Central memory CD4-positive, alpha-beta T cell (primary cell): ENCODE measurements at regions not wholly inside any gene's neighbourhood (a gene's known extent, or its start where the extent isn't known, plus 50 kb on each side); places are given as distances from the start of the nearest gene placed in this dataset.
"Not testable (repeated sequence)": the region's sequence is repeated elsewhere in the genome, so short reads cannot be mapped to it uniquely, and the experiment has no call there.

Experiments used
- DNase-seq: peaks from one replicate; pipeline ENCODE4 v3.0.0; 2022

DNA sequence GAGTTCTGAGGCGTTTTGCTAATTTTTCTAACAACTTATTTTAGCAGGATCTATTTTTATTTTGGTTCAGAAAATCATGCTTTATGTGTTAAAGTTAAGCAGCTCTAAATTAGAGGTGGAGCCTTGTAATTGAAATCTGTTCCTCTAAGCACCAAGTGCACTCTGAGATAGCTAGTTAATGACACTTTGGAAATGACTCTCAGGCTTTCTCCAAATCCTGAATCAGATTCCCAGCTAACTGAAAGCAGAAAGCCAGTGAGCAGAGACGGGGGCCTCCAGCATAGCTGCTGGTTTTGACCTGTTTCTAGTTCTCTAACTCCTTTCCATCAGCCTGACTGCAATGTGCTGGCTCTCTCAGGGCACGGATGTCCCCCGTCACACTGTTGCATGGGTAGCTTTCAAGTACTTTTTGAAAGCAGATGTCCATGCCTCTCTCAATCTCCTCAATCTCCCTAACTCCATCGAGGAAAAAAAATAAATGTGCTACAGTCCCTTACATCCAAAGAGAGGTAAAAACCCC, 326.5 kb downstream of the SATB2 start:
- DNase-seq, result no peak

DNA sequence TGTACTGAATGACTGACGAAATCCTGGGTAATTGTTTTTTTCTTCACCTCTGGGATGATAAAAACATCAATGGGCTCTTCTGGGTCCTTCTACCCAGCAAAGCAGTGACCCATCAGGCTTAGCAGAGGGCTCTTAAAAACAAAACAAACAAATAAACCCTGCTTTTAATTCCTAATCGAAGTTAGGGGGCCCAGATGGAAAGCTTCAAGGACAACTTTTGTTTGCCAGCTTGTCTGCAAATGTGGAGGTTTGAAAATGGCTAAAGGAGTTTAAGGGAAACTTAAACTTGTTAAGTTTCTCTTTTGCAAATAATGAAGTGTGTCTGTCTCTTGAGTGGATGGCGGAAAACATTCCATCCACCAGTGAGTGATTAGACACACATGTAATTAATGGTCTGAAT, 327.2 kb downstream of the SATB2 start:
- no peak for DNase-seq

DNA sequence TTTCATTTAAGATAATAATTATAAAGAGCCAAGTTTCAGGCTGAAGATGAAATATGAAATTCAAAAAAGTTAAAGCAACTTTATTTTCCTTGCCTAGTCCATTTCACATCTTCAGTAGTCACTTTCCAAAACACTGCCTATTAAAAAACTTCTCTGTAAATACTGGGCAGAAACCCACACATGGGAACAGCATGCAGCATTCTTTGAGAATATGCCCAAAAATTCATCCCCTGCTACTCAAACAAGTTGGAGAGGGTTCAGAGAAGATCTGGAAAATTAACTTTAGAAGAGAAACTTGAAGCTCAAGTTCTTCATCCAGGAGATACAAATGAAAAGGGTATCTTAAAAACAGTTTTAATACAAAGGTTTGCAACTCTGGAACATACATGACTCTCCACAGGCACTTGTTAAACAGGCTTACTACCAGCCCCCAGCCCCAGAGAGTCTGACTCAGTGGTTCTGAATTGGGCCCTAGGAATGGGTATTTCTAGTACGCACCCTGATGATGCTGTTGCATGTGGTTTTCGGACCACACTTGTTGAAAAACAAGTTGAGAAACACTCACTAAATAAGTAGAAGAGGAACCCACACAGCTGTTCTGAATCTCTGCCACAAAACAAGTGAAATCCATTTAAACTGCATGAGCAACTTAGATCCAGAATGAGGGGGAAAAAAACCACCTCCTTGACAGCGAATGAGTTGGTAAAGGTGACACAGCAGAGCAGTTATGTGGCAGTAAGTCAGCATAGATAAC, 329.1 kb downstream of the SATB2 start:
- no peak for DNase-seq

DNA sequence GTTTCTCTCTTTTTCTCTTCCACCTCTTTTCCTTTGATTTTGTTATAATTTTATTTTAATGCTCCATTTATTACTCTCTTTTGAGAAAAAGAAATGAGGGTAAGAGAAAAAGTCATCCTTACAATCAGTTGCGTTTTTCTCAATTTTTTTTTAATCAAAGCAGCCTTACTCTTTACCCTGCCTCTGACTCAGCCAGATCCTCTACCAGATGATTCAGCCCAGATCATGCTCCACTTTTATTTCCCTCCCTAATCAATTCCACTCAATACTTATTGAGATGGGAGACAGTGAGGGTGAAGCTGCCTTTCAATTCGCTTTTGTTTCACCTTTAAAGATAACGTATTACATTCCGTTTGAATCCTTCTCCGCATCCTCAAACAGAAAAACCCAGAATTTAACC, 337.9 kb downstream of the SATB2 start:
- no peak for DNase-seq

DNA sequence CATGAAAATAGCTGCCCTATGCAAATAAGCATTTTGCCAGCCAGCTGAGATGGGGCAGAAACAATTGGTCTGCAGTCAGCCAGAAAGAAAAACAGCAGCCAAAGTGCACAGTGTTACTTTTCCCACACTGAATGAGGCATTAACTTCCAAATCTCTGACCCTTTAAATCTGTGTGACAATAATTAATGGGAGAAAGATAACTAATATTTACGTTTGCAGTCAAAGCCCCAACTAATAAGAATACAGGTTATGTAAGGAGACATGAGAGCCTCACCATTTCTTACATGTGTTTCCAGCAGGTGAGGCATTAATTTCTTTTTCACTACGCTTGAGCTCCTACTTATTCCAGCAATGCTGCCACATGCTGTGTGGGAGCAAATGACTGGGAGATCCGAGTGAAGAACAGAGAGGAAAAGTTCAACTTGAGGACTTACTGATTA, 339.0 kb downstream of the SATB2 start:
- DNase-seq, result no peak

DNA sequence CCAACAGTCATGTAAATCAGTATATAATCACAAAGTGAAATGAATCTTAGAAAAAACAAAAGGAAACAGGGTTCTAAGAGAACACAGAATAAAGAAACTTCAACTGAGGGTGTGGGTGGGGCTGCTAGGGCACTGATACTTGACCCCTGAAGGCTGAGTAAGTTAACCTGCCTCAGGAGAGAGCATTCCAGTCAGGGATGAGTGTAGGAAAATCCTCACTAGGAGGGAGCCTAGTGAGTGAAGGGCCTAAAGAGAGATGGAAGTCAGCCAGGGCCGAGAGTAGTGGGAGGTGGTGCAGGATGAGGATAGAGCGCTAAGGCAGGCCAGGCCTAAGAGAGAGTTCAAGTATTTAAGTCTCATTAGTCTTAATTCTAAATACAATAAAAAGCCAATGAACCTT, 342.6 kb downstream of the SATB2 start:
- no peak for DNase-seq

DNA sequence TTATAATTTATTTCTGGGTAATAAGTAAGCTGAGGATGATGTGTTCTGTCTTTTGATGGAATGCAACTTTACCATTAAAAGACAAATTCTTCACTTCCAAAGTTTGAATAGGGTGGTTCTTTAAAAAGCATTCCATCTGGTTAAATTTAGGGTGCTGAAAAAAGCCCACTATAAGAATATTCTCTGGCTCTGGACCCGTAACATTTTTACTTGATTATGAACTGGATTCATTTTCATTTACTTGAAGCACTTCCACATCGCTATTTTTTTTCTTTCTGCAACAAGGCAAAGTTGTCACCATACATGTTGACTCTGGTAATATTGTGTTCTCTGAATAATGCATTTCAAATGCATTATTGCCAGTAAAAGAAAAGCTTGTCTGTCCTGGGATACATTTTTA, 344.6 kb downstream of the SATB2 start:
- no peak for DNase-seq

DNA sequence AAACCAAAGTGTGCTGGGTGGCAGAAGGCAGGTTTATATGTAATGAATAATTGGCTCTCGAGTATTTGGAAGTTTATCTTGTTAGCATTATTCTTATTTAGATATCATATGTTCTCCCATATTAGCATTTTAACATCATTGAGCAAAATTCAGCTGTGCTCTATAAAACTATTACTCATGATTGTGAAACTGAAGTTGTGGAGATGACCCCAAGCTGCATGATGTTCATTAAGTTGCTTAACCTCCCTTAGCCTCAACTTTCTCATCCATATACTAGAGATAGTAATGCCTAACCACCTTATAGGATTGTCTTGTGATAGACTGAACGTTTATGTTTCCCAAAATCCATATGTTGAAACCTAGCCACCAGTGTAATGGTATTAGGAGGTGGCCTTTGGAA, 346.3 kb downstream of the SATB2 start:
- DNase-seq, result no peak

DNA sequence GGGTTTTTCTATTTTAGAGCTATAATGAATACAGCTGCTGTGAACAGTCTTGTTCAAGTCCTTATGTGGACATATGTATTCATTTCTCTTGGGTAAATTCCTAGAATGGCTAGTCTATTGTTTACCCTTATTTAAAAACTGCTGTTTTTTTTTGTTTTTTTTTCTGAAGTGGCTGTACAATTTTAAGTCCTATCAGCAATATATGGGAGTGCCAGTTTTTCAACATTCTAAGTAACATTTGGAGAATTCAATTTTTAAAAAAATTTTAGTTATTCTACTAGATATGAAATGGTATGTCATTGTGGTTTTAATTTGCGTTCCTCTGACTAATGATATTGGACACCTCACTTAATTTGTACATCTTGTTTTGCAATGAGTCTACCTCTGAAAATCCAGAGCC, 349.7 kb downstream of the SATB2 start:
- DNase-seq, result no peak

DNA sequence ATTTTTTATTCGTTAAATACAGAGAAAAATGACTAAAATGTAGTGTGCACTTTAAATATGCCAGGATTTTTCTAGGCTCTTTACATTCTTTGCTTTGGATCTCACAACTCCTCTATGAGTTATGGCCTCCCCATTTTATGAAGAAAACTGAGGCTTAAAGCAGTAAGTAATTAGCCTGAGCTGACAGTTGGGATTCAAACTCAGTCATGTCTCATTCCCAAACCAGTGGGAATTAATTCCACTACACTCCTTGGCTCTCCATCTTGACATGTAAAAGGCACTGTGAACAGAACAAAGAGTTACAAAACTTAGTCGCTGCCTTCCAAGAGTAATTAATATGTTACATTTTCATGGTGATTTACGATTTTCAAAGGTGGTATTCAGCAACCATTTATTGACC, 351.9 kb downstream of the SATB2 start:
- no peak for DNase-seq

DNA sequence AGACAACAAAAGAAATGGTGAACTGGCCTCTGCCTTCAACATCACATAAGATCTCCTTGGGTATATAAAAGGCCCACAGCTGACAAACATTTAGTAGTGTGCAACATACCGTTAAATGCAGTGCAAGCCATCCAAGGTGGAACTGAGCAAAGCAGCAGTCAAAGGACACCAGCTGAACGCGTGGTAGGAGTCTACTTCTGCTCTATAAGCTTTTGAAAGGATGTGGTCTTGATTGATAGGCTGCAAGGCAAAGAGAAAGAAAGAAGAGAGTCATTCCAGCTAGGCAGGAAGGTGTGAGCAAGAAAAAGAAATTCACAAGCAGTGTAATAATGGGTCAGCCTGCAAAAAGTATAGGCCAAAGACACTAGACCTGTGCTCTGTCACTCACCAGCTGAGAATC, 356.3 kb downstream of the SATB2 start:
- no peak for DNase-seq

DNA sequence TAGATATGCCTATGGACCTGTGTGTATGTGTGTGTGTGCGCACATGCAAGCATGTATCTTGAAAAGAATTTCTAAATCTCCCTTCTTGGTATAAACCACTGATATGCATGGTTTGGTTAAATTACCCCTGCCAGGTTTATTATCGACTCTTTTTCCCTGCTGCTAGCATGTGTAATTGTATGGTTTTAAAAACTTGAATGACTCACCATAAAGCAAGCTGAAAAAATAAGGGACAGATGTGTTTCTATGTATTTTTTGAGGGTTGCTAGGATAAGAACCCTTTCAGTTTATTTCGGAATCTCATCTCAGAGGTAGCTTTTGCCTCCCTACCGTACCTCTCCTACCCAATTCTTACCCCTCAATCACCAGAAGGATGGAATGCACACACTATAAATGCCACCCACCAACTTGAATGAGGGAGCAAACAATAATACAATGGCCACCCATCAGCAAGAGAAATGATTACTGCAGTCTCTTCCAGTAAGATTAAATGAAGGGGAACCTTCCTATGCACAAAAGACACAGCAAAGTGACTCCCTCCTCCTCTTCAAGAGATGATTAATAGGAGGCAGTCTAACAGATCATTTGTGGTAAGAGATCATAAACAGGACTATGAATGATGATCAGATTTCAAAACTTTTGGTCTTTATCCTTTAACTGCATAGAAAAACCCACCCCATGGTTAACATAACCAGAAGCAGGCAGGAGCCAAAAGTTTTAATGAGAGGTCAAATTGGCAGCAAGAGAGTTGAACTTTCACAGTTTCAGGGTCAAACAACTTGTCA, 357.2 kb downstream of the SATB2 start:
- DNase-seq, result no peak

DNA sequence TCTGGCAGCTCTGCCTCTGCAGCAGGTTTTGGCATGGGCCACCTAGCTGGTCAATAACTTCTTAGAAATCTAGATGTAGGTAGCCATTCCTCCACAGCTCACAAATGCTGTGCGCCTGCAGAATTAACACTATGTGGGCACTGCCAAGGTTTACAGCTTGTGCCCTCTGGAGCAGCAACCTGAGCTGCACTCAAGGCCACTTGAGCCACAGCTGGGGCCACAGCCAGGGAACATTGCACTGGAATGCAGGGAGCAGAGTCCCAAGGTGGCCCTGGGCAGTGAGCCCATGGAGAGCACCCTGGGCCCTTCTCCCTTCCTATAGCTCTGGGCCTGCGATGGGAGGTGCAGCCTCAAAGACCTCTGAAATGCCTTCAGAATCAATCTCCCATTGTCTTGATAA, 365.3 kb downstream of the SATB2 start:
- no peak for DNase-seq

DNA sequence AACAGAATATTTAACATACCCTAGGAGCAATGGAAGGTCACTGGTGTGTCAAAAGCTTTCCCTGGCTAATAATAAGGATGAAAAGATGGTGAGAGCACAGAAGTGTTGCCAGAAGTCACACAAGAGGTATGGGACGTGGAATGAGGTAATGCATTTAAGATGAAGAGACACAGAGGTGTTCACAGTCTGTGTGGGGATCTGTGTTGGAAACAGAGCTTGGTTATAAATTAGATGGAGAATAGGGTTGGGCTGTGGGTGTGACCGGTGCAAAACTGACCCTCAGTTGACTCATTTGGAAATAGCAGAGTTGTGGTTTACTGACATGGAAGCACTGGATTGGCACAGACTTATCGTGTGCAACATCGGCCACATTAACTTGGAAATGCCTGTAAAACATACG, 372.5 kb downstream of the SATB2 start:
- DNase-seq, result no peak

DNA sequence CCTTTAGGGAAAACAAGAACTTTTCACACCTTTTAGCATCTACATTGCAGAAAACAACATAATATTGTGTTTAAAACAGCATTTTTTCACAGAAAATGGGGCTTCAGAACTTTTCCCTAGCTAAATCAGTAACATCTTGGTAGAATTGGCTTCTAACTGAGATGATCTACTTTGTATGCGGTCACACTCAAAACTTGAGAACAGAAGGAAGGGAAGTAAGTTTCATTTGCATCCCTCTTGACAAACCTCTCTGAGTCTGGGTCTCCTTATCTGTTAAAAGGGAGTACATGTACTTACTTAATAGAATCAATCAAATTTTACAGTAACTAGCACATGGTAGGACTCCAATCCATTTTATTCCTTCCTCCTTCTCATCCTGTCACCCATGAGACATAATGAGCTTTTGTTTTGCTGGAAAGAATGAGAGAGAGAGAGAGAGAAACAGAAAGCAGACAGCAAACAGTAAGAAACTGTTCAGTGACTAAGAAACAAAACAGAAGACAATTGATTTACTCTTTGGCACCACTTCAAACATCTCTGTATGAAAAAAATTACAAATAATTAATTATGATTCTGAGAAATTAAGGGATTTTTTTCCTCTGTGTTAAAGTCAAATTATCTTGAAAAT, 387.3 kb downstream of the SATB2 start:
- no peak for DNase-seq

DNA sequence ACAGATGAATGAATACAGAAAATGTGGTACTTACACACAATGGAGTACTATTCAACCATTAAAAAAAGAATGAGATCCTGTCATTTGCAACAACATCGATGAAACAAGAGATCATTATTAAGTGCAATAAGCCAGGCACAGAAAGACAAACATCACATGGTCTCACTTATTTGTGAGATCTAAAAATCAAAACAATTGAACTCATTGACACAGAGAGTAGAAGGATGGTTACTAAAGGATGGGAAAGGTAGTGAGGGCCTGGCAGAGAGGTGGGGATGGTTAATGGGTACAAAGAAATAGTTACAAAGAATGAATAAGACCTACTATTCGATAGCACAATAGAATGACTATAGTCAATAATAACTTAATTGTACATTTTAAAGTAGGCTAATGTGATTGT, 393.5 kb downstream of the SATB2 start:
- DNase-seq, result no peak

DNA sequence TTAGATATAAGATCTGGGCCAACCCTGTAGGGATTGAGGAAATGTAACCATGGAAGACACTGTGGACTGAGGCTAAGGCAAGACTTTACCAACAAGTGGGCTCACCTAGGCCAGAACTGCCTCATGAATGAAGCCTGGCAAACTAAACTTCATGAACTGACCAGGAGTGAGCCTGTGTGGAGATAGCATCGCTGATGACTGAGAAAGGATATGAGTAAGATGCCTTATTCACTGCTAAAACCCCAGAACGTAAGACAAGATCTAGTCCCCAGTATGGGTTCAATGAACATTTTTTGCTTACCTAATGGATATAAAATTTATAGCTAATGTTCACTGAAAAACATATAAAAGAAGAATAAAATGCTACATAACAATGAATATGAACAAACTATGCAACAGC, 399.8 kb downstream of the SATB2 start:
- DNase-seq, result no peak

DNA sequence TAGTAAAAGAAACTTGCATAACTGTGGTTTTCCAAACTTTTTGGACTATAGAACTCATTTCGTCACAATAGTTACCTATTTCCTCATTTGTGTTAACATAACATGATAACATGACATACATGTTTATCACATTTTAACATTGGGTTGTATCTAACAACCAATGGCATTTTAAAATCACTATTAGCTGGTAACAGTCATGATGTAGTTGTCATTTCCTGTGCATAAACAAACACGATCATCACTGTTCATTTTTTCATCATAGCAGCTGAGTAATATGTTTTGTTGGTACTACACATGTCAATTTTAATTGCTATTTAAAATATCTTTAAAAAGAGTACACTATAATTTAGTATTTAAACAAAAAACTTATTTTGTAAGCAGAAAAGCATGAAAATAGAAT, 402.4 kb downstream of the SATB2 start:
- no peak for DNase-seq

DNA sequence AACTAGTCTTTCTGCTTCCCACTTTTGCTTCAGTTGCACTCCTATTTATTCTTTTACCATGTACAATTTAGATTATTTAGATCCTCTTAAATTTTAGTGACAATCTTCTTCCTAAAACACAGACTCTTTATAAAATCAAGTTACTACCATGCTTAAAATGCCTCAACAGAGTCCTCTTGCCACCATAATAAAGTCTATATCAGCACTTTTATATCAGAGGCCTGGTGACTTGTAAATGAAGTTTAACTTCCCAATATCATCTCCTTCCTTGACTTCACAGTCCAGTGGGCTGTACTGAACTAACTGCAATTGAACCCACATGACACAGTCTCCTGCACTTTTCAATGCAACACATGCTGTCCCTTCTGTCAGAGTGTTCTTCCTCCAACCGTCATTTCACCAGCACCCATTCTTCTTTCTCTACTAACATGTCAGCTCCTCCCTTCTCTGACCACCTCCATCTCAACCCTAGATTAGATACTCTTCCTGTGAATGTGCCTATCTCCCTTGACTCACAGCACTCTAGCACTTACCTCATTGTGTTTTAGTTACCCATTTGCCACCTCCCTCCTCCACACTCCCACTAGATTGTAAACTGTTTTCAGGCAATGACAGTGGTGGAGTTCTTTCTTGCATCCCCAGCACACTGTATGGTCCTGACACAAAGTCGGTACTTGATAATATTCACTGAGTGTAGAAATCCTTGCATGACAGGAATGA, 414.9 kb downstream of the SATB2 start:
- no peak for DNase-seq

DNA sequence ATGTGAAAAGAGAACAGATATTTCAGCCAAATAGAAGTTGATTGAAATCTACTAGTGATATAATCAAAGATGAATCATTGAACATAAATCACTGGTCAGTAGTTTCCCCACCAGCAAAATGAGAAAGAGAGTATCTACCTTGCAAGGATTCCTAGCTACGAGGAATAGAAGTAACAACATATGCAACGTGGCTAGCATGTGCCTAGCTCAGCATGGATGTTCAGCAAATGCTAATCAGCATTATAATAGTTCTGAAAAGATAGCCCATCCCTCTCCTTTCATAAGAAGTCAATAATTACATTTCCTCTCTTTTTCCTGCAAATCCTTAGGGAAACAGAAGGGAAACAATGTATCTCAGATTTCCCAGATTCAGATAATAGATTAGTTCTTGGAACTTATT, 417.2 kb downstream of the SATB2 start:
- DNase-seq, result no peak

DNA sequence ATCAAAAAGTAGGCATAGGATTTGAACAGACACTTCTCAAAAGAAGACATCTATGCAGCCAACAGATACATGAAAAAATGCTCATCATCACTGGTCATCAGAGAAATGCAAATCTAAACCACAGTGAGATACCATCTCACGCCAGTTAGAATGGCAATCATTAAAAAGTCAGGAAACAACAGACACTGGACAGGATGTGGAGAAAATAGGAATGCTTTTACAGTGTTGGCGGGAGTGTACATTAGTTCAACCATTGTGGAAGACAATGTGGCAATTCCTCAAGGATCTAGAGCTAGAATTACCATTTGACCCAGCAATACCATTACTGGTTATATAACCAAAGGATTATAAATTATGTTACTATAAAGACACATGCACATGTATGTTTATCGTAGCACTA, 424.0 kb downstream of the SATB2 start:
- not testable (repeated sequence) for DNase-seq

DNA sequence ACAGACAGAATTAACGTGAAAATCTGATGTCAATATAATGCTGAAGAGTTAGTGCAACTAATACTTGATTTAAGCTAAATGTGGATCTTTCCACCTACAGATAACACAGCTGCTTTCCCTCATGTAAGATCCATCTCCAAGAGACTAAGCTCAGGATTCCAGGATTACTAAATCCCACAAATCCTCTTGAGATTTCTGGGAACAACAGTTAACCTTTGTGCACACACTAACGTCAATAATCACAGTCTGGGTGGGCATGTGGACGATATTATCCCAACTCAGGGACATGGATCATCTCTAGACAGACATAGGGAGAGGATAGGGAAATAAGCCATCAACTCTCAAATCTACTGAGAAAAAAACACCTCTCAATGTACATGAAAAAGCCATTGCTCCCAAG, 432.6 kb downstream of the SATB2 start:
- DNase-seq, result no peak

DNA sequence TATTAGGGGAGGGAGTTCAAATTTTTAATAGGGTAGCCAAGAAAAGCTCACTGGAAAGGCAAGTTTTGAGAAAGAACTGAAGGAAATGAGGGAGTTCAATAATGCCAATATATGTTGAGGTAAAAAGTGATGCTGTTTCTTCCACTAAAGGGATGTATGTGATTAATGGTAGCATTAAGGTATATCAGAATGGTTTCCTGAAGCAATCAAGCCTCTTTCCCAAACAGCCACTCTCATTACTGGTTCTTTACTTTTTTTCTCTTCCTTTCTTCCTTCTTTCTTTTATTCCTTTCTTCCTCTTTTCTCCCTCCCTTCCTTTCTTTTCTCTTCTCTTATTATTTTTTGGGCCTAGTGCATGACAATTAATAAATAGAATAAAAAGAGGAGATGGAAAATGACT, 433.5 kb downstream of the SATB2 start:
- no peak for DNase-seq
